ENCODE measurements at regions not wholly inside any gene's neighbourhood (a gene's known extent, or its start where the extent isn't known, plus 50 kb on each side); places are given as distances from the start of the nearest gene placed in this dataset.
A peak's percentile ranks its signal among the peaks of the same experiment; 100 is the strongest.

GRCh38 chr4:41882625-41883347 lies 52.4 kb upstream of the TMEM33 start:
- ATAC-seq (peak; percentile 38), DNase-seq (ENCODE audit: low spot score) (peak; percentile 60)
- Mint-ChIP-seq H3K4me1 (peaks cover 34% of the 10 kb centered on the region), H3K27ac (no peak overlapping the region), H3K36me3 (no peaks in the 10 kb centered on the region), H3K9me3 (no peaks in the 10 kb centered on the region), H3K4me3 (peak overlapping the region; percentile 62), H3K27me3 (ENCODE audit: low read depth) (peaks cover 100% of the 10 kb centered on the region)
- TF ChIP-seq CTCF (IDR thresholded peaks at IDR 0.05) (peak; percentile 82), ZNF512 (CRISPR knock-in tag; IDR thresholded peaks at IDR 0.05; ENCODE audit: borderline replicate concordance) (no peak)
- ChIA-PET POLR2A (no interaction called here), CTCF (no interaction called here)

- peaks cover 100% of the 10 kb centered on the region for H3K27me3 Mint-ChIP-seq (ENCODE audit: low read depth)
- peak; percentile 9 for ATAC-seq
- no peak overlapping the region for H3K27ac Mint-ChIP-seq
- no peaks in the 10 kb centered on the region for H3K36me3 Mint-ChIP-seq
- H3K9me3 Mint-ChIP-seq = no peaks in the 10 kb centered on the region
- POLR2A ChIA-PET = no interaction called here
- peak overlapping the region; percentile 62 for H3K4me3 Mint-ChIP-seq
- CTCF ChIA-PET = no interaction called here
- peak; percentile 52 for DNase-seq (ENCODE audit: low spot score)
- TF ChIP-seq ARID4B (CRISPR knock-in tag; IDR thresholded peaks at IDR 0.05; ENCODE audit: borderline replicate concordance) (no peak), NFYB (CRISPR knock-in tag; conservative IDR thresholded peaks at IDR 0.05; ENCODE audit: low read depth) (no peak), IRF1 (CRISPR knock-in tag; IDR thresholded peaks at IDR 0.05) (no peak), CDX4 (CRISPR knock-in tag; IDR thresholded peaks at IDR 0.05; ENCODE audit: borderline replicate concordance) (no peak), ATF1 (CRISPR knock-in tag; IDR thresholded peaks at IDR 0.05) (no peak), ZNF317 (CRISPR knock-in tag; IDR thresholded peaks at IDR 0.05; ENCODE audit: borderline replicate concordance, low read depth) (no peak), MAX (CRISPR knock-in tag; IDR thresholded peaks at IDR 0.05) (no peak), GTF2I (CRISPR knock-in tag; conservative IDR thresholded peaks at IDR 0.05) (no peak), PRRX2 (CRISPR knock-in tag; IDR thresholded peaks at IDR 0.05) (no peak), MYBL2 (CRISPR knock-in tag; IDR thresholded peaks at IDR 0.05) (no peak), ZNF425 (CRISPR knock-in tag; conservative IDR thresholded peaks at IDR 0.05) (no peak), ETV6 (CRISPR knock-in tag; IDR thresholded peaks at IDR 0.05) (no peak), CREB1 (CRISPR knock-in tag; IDR thresholded peaks at IDR 0.05) (no peak), EMX1 (CRISPR knock-in tag; IDR thresholded peaks at IDR 0.05) (no peak), TCF7 (CRISPR knock-in tag; IDR thresholded peaks at IDR 0.05; ENCODE audit: low read depth) (no peak), ATF6 (CRISPR knock-in tag; IDR thresholded peaks at IDR 0.05) (no peak), CREM (CRISPR knock-in tag; IDR thresholded peaks at IDR 0.05) (no peak), GRHL2 (CRISPR knock-in tag; IDR thresholded peaks at IDR 0.05; ENCODE audit: insufficient replicate concordance, severe bottlenecking) (no peak)
- peaks cover 41% of the 10 kb centered on the region for H3K4me1 Mint-ChIP-seq
Measured at GRCh38 chr4:41881981-41882624, 53.1 kb upstream of the TMEM33 start.
